ENCODE measurements at regions not wholly inside any gene's neighbourhood (a gene's known extent, or its start where the extent isn't known, plus 50 kb on each side); places are given as distances from the start of the nearest gene placed in this dataset.

DNA sequence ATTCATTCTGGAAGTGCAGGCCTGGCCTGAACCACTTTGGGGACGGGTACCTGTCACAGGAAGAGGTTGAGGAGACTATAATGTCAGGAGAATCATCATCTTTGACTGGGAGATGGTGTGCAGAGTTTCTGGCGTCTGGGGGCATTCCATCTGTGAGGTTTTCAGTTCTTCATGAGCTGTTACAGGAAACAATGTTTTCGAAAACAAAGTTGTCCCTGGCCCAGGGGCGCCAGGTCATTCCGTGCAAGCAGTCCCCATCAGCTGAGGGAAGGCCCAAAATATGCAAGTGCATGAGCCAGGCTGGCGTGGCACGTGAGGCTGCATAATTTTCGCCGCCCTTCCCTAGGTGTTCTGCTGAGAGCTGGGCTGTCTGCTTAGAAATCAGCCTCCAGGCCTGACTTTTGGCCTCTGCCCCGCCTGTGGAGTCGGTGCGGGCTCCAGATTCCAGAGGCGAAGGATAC lies 68.4 kb upstream of the ATP5PO start (continued):
- TF ChIP-seq, protein P1, sequence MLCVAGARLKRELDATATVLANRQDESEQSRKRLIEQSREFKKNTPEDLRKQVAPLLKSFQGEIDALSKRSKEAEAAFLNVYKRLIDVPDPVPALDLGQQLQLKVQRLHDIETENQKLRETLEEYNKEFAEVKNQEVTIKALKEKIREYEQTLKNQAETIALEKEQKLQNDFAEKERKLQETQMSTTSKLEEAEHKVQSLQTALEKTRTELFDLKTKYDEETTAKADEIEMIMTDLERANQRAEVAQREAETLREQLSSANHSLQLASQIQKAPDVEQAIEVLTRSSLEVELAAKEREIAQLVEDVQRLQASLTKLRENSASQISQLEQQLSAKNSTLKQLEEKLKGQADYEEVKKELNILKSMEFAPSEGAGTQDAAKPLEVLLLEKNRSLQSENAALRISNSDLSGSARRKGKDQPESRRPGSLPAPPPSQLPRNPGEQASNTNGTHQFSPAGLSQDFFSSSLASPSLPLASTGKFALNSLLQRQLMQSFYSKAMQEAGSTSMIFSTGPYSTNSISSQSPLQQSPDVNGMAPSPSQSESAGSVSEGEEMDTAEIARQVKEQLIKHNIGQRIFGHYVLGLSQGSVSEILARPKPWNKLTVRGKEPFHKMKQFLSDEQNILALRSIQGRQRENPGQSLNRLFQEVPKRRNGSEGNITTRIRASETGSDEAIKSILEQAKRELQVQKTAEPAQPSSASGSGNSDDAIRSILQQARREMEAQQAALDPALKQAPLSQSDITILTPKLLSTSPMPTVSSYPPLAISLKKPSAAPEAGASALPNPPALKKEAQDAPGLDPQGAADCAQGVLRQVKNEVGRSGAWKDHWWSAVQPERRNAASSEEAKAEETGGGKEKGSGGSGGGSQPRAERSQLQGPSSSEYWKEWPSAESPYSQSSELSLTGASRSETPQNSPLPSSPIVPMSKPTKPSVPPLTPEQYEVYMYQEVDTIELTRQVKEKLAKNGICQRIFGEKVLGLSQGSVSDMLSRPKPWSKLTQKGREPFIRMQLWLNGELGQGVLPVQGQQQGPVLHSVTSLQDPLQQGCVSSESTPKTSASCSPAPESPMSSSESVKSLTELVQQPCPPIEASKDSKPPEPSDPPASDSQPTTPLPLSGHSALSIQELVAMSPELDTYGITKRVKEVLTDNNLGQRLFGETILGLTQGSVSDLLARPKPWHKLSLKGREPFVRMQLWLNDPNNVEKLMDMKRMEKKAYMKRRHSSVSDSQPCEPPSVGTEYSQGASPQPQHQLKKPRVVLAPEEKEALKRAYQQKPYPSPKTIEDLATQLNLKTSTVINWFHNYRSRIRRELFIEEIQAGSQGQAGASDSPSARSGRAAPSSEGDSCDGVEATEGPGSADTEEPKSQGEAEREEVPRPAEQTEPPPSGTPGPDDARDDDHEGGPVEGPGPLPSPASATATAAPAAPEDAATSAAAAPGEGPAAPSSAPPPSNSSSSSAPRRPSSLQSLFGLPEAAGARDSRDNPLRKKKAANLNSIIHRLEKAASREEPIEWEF (IDR thresholded peaks at IDR 0.05; ENCODE audit: insufficient replicate concordance, low read depth, low read length) = no peak
- no peak for TF ChIP-seq TBL1XR1 (IDR thresholded peaks at IDR 0.05; ENCODE audit: low read depth, low read length)
- no peak for TF ChIP-seq SMAD5 (IDR thresholded peaks at IDR 0.05; ENCODE audit: low read depth)
- TF ChIP-seq PAX8 (IDR thresholded peaks at IDR 0.05) = no peak
- TF ChIP-seq EED (IDR thresholded peaks at IDR 0.05; ENCODE audit: low read depth) = peak; percentile 57; the same call in 1 of the 2 replicates
- TF ChIP-seq, protein P2, sequence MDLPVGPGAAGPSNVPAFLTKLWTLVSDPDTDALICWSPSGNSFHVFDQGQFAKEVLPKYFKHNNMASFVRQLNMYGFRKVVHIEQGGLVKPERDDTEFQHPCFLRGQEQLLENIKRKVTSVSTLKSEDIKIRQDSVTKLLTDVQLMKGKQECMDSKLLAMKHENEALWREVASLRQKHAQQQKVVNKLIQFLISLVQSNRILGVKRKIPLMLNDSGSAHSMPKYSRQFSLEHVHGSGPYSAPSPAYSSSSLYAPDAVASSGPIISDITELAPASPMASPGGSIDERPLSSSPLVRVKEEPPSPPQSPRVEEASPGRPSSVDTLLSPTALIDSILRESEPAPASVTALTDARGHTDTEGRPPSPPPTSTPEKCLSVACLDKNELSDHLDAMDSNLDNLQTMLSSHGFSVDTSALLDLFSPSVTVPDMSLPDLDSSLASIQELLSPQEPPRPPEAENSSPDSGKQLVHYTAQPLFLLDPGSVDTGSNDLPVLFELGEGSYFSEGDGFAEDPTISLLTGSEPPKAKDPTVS (IDR thresholded peaks at IDR 0.05; ENCODE audit: low read depth, low read length) = no peak
- peak; percentile 47; the same call in 1 of the 2 replicates for TF ChIP-seq RUNX3 (IDR thresholded peaks at IDR 0.05; ENCODE audit: low read length)
- TF ChIP-seq PAX5 (IDR thresholded peaks at IDR 0.05; ENCODE audit: borderline replicate concordance, low read depth, low read length) = no peak; the same call in 1 of the 2 replicates
- TF ChIP-seq, protein P3, sequence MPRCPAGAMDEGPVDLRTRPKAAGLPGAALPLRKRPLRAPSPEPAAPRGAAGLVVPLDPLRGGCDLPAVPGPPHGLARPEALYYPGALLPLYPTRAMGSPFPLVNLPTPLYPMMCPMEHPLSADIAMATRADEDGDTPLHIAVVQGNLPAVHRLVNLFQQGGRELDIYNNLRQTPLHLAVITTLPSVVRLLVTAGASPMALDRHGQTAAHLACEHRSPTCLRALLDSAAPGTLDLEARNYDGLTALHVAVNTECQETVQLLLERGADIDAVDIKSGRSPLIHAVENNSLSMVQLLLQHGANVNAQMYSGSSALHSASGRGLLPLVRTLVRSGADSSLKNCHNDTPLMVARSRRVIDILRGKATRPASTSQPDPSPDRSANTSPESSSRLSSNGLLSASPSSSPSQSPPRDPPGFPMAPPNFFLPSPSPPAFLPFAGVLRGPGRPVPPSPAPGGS (IDR thresholded peaks at IDR 0.05; ENCODE audit: borderline replicate concordance, insufficient read depth, low read depth, low read length, poor library complexity, severe bottlenecking) = peak; percentile 12
- TF ChIP-seq, protein P4, sequence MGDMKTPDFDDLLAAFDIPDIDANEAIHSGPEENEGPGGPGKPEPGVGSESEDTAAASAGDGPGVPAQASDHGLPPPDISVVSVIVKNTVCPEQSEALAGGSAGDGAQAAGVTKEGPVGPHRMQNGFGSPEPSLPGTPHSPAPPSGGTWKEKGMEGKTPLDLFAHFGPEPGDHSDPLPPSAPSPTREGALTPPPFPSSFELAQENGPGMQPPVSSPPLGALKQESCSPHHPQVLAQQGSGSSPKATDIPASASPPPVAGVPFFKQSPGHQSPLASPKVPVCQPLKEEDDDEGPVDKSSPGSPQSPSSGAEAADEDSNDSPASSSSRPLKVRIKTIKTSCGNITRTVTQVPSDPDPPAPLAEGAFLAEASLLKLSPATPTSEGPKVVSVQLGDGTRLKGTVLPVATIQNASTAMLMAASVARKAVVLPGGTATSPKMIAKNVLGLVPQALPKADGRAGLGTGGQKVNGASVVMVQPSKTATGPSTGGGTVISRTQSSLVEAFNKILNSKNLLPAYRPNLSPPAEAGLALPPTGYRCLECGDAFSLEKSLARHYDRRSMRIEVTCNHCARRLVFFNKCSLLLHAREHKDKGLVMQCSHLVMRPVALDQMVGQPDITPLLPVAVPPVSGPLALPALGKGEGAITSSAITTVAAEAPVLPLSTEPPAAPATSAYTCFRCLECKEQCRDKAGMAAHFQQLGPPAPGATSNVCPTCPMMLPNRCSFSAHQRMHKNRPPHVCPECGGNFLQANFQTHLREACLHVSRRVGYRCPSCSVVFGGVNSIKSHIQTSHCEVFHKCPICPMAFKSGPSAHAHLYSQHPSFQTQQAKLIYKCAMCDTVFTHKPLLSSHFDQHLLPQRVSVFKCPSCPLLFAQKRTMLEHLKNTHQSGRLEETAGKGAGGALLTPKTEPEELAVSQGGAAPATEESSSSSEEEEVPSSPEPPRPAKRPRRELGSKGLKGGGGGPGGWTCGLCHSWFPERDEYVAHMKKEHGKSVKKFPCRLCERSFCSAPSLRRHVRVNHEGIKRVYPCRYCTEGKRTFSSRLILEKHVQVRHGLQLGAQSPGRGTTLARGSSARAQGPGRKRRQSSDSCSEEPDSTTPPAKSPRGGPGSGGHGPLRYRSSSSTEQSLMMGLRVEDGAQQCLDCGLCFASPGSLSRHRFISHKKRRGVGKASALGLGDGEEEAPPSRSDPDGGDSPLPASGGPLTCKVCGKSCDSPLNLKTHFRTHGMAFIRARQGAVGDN (IDR thresholded peaks at IDR 0.05) = peak; percentile 89
- peak; percentile 32; the same call in 1 of the 2 replicates for TF ChIP-seq FOXM1 (IDR thresholded peaks at IDR 0.05; ENCODE audit: low read depth, low read length)

Data from GM12878 (cell line).